HCT116 (cell line): ENCODE measurements at regions not wholly inside any gene's neighbourhood (a gene's known extent, or its start where the extent isn't known, plus 50 kb on each side); places are given as distances from the start of the nearest gene placed in this dataset.

ENCODE experiments used
- EZH2phosphoT487 ChIP-seq: fragments of 200-600 bp; IDR thresholded peaks from 2 replicates; pipeline ENCODE4 v1.6.1; 2018; ENCODE audit warnings: antibody characterized with exemption, borderline replicate concordance
- FOSL1 ChIP-seq: IDR thresholded peaks from 2 replicates; pipeline ENCODE4 v1.6.1; 2012; ENCODE audit warnings: low read depth
- POLR2AphosphoS5 ChIP-seq: IDR thresholded peaks from 2 replicates; pipeline ENCODE4 v1.6.1; 2011; ENCODE audit warnings: mild to moderate bottlenecking, low read depth, low read length, moderate library complexity
- TF ChIP-seq, protein P1 (sequence below), 3 experiments: fragments of 200-600 bp in 1 of 3; sonication (generic) in 1 of 3; IDR thresholded peaks in 2 of 3; conservative IDR thresholded peaks in 1 of 3; 2 replicates each; pipeline ENCODE4 v1.5.1; 2012 to 2017; ENCODE audit warnings: low read depth in 2 of 3, low read length in 2 of 3, antibody characterized with exemption in 1 of 3, borderline replicate concordance in 1 of 3, control low read depth in 1 of 3, mild to moderate bottlenecking in 1 of 3, mixed read lengths in 1 of 3, mixed run types in 1 of 3, moderate library complexity in 1 of 3; ENCODE audit not compliant: insufficient read depth in 1 of 3

DNA sequence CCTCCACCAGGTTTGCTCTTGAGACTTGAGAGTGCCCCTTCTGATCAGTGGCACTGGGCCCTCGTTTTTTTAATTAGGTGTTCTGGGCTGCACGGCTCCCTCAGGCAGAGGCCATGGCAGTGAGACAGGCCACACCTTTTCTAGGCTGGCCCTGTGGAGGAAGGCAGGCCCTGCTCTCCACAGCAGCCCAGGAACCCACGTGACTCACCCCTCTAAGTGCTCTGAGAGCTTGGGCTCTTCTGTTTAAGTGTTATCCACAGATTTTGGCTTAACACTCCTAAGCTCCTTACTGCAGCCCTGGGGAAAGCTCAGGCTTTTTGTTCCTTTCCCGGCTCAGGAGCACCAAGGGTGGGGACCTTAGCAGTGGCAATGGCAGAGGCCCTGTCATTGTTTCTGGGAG lies 463.2 kb upstream of the GBE1 start:
- TF ChIP-seq, protein P1, sequence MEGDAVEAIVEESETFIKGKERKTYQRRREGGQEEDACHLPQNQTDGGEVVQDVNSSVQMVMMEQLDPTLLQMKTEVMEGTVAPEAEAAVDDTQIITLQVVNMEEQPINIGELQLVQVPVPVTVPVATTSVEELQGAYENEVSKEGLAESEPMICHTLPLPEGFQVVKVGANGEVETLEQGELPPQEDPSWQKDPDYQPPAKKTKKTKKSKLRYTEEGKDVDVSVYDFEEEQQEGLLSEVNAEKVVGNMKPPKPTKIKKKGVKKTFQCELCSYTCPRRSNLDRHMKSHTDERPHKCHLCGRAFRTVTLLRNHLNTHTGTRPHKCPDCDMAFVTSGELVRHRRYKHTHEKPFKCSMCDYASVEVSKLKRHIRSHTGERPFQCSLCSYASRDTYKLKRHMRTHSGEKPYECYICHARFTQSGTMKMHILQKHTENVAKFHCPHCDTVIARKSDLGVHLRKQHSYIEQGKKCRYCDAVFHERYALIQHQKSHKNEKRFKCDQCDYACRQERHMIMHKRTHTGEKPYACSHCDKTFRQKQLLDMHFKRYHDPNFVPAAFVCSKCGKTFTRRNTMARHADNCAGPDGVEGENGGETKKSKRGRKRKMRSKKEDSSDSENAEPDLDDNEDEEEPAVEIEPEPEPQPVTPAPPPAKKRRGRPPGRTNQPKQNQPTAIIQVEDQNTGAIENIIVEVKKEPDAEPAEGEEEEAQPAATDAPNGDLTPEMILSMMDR (IDR thresholded peaks at IDR 0.05 in 2 of 3, conservative IDR thresholded peaks at IDR 0.05 in 1 of 3; ENCODE audit: borderline replicate concordance in 1 of 3, insufficient read depth in 1 of 3, low read depth in 2 of 3, low read length in 2 of 3) = no peak
- TF ChIP-seq FOSL1 (no peak), POLR2AphosphoS5 (no peak), EZH2phosphoT487 (no peak)
